ENCODE measurements at regions not wholly inside any gene's neighbourhood (a gene's known extent, or its start where the extent isn't known, plus 50 kb on each side); places are given as distances from the start of the nearest gene placed in this dataset.

- TF ChIP-seq POLR2A (IDR thresholded peaks at IDR 0.05; ENCODE audit: low read length) = no peak
- no peak for TF ChIP-seq GATA1 (IDR thresholded peaks at IDR 0.05; ENCODE audit: low read depth, low read length)
These were observed 345.0 kb downstream of the NNT start for GRCh38 chr5:43947935-43948334.
